Endometrium (tissue), 2 donors: ENCODE measurements at regions not wholly inside any gene's neighbourhood (a gene's known extent, or its start where the extent isn't known, plus 50 kb on each side); places are given as distances from the start of the nearest gene placed in this dataset.
"Not testable (repeated sequence)": the region's sequence is repeated elsewhere in the genome, so short reads cannot be mapped to it uniquely, and the experiment has no call there.

Experiments
- FAIRE-seq: peaks from 2 replicates; lab custom pipeline; 2012; peaks lifted over from hg19 to GRCh38; lab: Jason Lieb, UNC
- donor health status: control.
- donor health status: control.

DNA sequence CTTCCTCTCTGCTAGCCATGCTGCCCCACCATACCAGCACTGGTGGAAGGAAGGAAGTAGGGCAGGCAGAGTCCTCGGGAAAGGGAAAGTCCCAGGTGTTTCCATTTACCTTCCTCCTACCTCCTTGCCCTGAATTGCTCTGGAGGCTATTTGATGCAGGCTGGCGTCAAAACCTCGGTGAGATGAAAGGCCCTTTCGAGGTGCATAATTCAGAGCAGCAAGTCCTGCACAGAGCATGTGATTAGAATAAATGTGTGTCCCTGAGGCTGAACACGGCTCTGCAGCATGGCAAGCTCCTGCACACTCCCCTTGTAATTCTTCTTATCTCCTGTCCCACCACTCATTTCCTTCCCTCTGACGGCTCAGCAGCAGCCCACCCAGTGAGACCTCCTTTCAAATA lies 98.7 kb upstream of the LRFN2 start:
- FAIRE-seq: no peak

- no peak for FAIRE-seq
Observed at GRCh38 chr6:40681622-40682021, 94.5 kb upstream of the LRFN2 start.

DNA sequence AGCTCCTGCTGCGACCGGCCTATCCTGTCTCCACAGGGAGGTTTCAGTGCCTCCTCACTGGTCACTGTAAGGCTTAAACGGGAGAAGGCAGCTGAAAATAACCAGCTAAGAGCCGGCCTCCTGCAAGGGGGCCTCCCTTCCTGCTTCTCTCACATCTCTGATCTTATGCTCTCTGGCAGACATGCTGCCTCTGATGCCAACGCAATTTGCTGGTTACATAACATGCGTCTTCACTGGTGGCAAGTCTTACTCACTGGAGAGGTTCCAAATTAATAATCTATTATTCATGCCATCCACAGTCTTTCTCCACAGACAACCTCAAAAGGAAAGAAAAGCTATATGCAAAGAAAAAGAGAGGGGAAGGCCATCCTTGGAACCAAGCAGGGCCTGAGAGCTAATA lies 91.8 kb upstream of the LRFN2 start:
- no peak for FAIRE-seq

GRCh38 chr6:40674170-40674569 lies 87.0 kb upstream of the LRFN2 start:
- FAIRE-seq: no peak

- no peak for FAIRE-seq
Observed at GRCh38 chr6:40672087-40672486, 84.9 kb upstream of the LRFN2 start.

DNA sequence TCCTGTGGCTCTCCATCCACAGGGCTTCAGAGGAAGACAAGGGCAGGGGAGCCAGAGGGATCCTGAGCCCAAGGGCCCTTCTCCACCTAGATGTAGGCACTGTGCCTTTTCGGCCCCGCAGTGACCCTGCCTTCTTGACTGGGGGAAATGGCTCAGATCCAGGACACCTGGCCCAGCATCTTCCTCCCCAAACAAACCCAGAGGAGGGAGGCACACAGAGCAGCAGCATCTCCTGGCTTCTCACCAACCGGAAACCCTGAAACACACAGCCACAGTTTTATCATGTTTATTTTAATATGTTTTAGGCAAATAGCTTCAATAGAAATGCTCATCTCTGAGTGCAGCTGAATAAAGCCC lies 84.5 kb upstream of the LRFN2 start:
- FAIRE-seq: no peak

DNA sequence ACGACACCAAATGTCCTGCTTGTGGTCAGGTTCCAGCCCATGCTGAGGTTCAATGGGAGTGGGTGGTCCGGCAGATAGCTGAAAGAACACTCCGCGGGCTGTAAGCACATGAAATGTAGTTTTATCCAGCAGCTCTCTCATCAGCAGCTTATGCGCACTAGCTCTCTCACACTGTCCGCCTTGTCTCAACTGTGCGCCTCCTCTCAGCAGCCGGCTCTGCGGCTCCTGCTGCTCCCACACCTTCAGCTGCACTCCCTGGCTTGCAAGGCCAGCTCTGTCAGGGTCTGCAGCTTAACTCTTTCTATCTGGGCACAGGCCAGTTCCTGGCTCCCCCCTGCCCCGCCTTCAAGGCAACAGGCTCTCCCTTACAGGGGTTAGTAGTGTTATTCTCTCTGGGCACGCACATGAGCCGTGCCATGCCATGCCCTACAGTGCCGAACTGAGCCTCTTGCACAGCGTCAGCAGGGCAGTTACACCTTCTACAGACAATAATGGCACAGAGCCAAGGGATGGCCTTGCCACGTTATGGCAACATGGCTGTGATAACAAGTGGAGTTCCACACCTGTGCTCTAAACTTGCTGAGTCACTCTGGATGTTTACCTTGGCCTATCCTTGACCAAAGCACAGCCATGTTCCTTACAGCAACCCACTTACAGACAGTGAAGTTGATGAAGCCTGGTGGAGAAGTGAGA lies 84.0 kb upstream of the LRFN2 start:
- FAIRE-seq: no peak

GRCh38 chr6:40669343-40669742 lies 82.2 kb upstream of the LRFN2 start:
- no peak for FAIRE-seq

DNA sequence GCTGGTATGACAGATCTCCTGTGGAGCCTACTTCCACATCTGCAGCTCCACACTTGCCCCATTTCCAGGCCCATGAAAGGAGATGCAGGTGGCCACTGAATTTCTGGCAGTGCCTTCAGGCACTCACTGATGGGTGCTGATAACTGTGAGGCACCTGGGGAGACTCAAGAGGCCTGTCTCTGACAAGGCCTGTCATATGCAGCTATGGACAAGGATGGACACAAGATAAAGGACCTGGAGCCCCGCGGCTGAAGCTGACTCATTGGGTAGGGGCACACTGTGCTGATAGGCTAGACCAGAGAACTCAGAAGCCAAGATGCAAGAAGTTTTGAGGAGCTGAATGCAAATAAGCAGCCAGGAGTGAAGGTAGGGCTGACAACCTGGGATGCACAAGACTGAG lies 81.0 kb upstream of the LRFN2 start:
- FAIRE-seq: no peak

- FAIRE-seq: no peak
Observed at GRCh38 chr6:40666530-40666929, 79.4 kb upstream of the LRFN2 start.

GRCh38 chr6:40661726-40662125 lies 74.6 kb upstream of the LRFN2 start:
- FAIRE-seq: no peak

DNA sequence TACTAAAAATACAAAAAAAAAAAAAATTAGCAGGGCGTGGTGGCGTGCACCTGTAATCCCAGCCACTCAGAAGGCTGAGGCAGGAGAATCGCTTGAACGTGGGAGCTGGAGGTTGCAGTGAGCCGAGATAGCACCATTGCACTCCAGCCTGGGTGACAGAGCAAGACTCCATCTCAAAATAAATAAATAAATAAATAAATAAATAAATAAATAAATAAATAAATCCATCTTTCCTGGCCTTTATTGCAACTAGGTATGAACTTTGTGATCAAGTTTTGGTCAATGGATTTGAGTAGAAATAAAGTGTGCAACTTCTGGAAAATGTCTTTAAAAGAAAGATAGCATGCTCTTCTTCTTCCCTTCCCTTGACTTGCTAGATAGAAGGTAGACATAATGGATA lies 69.6 kb upstream of the LRFN2 start:
- FAIRE-seq: not testable (repeated sequence)

DNA sequence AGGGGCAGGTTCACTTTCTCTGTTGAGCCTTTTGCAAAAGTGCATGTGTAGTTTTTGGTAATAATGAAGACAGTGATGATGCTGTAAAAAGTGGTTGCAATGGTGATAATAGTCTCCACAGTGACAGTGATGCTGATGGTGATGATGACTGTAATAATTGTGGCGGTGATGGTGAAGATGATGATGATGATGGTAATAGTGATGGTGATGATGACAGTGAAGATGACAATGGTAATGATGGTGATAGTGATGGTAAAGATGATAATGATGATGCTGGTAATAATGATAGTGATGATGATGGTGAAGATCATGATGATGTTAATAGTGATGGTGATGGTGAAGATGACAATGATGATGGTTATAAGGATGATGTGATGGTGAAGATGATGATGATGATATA lies 67.7 kb upstream of the LRFN2 start:
- no peak for FAIRE-seq

- FAIRE-seq: no peak
Observed at GRCh38 chr6:40645043-40645442, 57.9 kb upstream of the LRFN2 start.

- FAIRE-seq: no peak
Observed at GRCh38 chr6:40642837-40643236, 55.7 kb upstream of the LRFN2 start.

DNA sequence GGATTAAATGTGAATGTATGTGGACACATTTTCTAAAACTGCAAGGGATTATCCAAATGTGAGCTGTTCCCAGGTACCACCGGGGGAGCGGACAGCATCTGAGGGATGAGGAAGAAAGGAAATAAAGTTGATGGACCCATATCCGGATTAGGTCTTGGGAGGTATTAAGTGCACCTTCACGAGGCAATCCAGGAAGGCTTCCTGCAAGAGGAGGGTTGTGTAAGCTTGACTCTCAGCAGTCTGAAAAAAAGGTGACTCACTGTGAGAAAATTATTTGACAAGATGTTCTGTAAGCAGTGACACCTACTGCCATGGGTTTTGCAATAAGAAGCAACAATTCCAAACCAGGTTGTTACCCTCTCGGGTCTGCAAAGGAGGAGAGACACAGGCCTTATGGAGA lies 55.0 kb upstream of the LRFN2 start:
- no peak for FAIRE-seq

DNA sequence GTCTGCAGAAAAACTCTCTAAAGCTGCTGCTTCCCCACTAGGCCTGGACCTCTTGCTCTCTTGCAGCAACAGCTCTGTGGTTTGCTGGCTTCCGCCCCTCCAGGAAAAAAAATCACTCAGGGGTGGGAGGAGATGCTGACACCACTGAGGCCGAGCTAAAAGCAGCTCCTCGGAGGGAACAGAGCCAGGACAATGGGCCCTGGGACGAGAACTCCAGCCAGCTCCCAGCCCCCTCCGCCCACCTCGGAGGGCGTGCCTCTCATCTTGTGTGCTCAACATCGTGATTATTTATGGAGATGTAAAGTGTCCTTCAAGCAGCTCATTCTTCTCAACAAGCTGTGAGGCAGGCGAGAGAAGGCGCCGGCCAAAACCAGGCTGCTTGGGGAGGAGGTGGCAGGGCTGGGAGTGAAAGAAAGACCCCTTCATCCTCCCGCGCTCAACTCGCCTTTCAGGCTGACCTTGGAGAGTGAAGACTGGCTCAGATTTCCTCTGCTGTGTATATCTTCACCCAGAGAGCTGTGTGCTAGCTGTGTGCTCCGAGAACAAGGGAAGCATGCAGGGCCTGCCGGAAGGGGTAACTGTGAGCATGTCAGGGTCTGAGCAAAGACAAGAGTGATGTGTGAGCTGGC lies 53.5 kb upstream of the LRFN2 start:
- FAIRE-seq: no peak
